ENCODE measurements at regions not wholly inside any gene's neighbourhood (a gene's known extent, or its start where the extent isn't known, plus 50 kb on each side); places are given as distances from the start of the nearest gene placed in this dataset.

- no peaks in the 10 kb centered on the region for H3K9me3 Mint-ChIP-seq
- no peak for TF ChIP-seq CTCF (IDR thresholded peaks at IDR 0.05)
- no peak overlapping the region for H3K4me3 Mint-ChIP-seq
- H3K36me3 Mint-ChIP-seq (ENCODE audit: low read depth), result no peaks in the 10 kb centered on the region
- no peak overlapping the region for H3K27ac Mint-ChIP-seq
- DNase-seq, result no peak
- H3K27me3 Mint-ChIP-seq (ENCODE audit: low read depth, poor library complexity), result peaks cover 4% of the 10 kb centered on the region
- no peaks in the 10 kb centered on the region for H3K4me1 Mint-ChIP-seq
Observed at GRCh38 chr12:63212316-63212715, 61.3 kb upstream of the AVPR1A start.

DNA sequence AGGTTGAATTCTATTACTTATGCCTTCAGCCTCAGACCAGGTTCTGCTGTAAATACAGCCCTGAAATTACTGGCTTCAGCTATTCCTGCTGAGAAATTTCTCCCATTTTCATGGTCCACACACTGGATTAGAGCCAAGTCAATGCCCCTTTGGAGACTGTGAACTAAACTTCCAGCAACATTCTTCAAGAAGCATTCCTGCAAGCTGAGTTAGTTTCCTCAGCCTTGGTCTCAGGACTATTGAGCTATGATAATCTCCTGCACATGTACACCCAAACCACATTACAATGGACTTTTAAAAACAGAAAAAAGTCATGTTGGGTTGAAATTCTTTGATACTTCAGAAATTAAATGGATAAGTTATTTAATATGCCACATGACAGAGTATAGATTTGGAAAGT lies 58.0 kb upstream of the AVPR1A start:
- H3K27ac Mint-ChIP-seq, result no peak overlapping the region
- H3K4me1 Mint-ChIP-seq, result no peaks in the 10 kb centered on the region
- no peaks in the 10 kb centered on the region for H3K9me3 Mint-ChIP-seq
- no peak overlapping the region for H3K4me3 Mint-ChIP-seq
- DNase-seq, result no peak
- TF ChIP-seq CTCF (IDR thresholded peaks at IDR 0.05), result no peak
- H3K27me3 Mint-ChIP-seq (ENCODE audit: low read depth, poor library complexity), result peaks cover 9% of the 10 kb centered on the region
- no peaks in the 10 kb centered on the region for H3K36me3 Mint-ChIP-seq (ENCODE audit: low read depth)

DNA sequence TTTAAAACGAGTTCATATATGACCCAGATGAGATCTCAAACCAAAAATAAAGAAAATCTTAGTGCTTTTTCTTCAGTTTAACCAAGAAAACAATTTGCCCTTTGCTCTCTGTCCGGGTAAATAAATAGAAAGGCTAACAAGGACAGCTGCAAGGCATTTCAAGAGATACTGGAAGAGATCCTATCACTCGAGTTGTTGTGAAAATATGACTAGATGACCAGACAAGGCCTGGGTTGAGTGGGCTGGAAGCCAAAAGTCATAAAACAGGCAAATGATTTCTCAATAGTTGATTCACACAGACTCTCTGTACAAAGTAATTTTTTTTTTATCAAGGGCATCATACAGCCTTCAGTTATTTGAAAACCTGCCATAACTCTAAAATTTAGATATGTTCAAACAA lies 55.9 kb upstream of the AVPR1A start:
- no peak for DNase-seq
- Mint-ChIP-seq H3K4me1 (no peaks in the 10 kb centered on the region), H3K4me3 (no peak overlapping the region), H3K27me3 (ENCODE audit: low read depth, poor library complexity) (peaks cover 14% of the 10 kb centered on the region), H3K27ac (no peak overlapping the region), H3K36me3 (ENCODE audit: low read depth) (no peaks in the 10 kb centered on the region), H3K9me3 (no peaks in the 10 kb centered on the region)
- no peak for TF ChIP-seq CTCF (IDR thresholded peaks at IDR 0.05)

GRCh38 chr12:63206494-63206893 lies 55.5 kb upstream of the AVPR1A start:
- DNase-seq, result no peak
- Mint-ChIP-seq H3K27ac (no peak overlapping the region), H3K27me3 (ENCODE audit: low read depth, poor library complexity) (peaks cover 14% of the 10 kb centered on the region), H3K4me1 (no peaks in the 10 kb centered on the region), H3K4me3 (no peak overlapping the region), H3K9me3 (no peaks in the 10 kb centered on the region), H3K36me3 (ENCODE audit: low read depth) (no peaks in the 10 kb centered on the region)
- TF ChIP-seq CTCF (IDR thresholded peaks at IDR 0.05), result no peak

Data from nephron progenitor cell (in vitro differentiated cells).